BLaER1 (cell line): ENCODE measurements at regions not wholly inside any gene's neighbourhood (a gene's known extent, or its start where the extent isn't known, plus 50 kb on each side); places are given as distances from the start of the nearest gene placed in this dataset.
"Not testable (repeated sequence)": the region's sequence is repeated elsewhere in the genome, so short reads cannot be mapped to it uniquely, and the experiment has no call there.

Experiments
- H3K27ac ChIP-seq: shearing (Covaris generic); formaldehyde crosslinking; 2 replicates; pipeline ENCODE4 v1.8.1; 2022
- H3K27me3 ChIP-seq: shearing (Covaris generic); formaldehyde crosslinking; 2 replicates; pipeline ENCODE4 v1.8.1; 2022
- H3K36me3 ChIP-seq: shearing (Covaris generic); formaldehyde crosslinking; 2 replicates; pipeline ENCODE4 v1.8.1; 2022
- H3K4me1 ChIP-seq: shearing (Covaris generic); formaldehyde crosslinking; 2 replicates; pipeline ENCODE4 v1.8.1; 2022
- H3K4me2 ChIP-seq: shearing (Covaris generic); formaldehyde crosslinking; 2 replicates; pipeline ENCODE4 v1.8.1; 2022
- H3K4me3 ChIP-seq: shearing (Covaris generic); formaldehyde crosslinking; 2 replicates; pipeline ENCODE4 v1.8.1; 2022
- H3K9ac ChIP-seq: shearing (Covaris generic); formaldehyde crosslinking; 2 replicates; pipeline ENCODE4 v1.8.1; 2022
- H3K9me3 ChIP-seq: shearing (Covaris generic); formaldehyde crosslinking; 2 replicates; pipeline ENCODE4 v1.8.1; 2022
- H4K20me1 ChIP-seq: shearing (Covaris generic); formaldehyde crosslinking; 2 replicates; pipeline ENCODE4 v1.8.1; 2022
- Cebpa-rat ChIP-seq: shearing (Covaris generic); IDR thresholded peaks from 2 replicates; pipeline ENCODE4 v1.8.1; 2022

DNA sequence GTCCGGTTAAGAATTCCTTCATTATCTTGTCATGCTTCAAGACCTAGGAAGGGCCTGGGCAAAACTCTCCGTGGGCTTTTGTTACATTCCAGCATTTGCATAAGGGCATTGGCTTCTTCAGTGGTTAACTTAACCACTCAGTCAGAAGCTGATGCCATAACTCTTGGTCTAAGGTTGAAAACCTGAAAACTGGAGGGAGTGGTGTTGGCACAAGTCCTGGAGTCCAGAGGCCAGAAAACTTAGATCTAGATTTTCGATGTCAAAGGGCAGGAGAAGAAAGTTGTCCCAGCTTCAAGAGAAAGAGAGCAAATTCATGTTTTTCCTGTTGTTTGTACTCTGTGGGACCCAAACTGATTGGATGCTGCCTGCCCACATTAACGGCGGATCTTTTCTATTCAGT lies 86.6 kb upstream of the GC start:
- H3K4me3 ChIP-seq, result no peak overlapping the region
- no peaks in the 10 kb centered on the region for H3K27me3 ChIP-seq
- no peak overlapping the region for H3K27ac ChIP-seq
- H3K9ac ChIP-seq, result no peak overlapping the region
- H3K4me2 ChIP-seq, result no peak overlapping the region
- TF ChIP-seq Cebpa-rat, result no peak
- no peaks in the 10 kb centered on the region for H3K36me3 ChIP-seq
- no peaks in the 10 kb centered on the region for H3K4me1 ChIP-seq
- no peaks in the 10 kb centered on the region for H4K20me1 ChIP-seq
- peaks cover under 1% of the 10 kb centered on the region; the same call in 1 of the 2 replicates for H3K9me3 ChIP-seq

DNA sequence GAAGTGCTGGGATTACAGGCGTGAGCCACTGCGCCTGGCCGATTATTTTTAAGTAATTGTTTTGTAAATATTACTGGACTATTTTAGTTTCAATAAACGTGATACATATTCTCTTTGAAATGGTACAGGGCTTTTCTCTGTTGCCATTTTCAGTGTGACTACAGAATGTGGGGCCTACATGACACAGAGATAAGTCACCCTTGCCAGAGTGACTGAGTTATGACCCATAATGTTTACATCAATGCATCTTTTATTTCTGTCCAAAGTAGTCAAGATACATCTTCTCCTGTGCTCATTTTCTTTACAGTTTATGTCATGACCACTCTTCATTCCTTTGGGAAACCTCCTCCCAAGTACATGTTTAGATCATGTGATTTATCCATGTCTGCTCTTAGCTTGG lies 88.3 kb upstream of the GC start:
- H3K9ac ChIP-seq, result no peak overlapping the region
- no peaks in the 10 kb centered on the region for H3K36me3 ChIP-seq
- no peak for TF ChIP-seq Cebpa-rat
- no peaks in the 10 kb centered on the region for H3K27me3 ChIP-seq
- H3K9me3 ChIP-seq, result no peaks in the 10 kb centered on the region
- H3K4me2 ChIP-seq, result no peak overlapping the region
- no peak overlapping the region for H3K4me3 ChIP-seq
- H3K4me1 ChIP-seq, result no peaks in the 10 kb centered on the region
- no peak overlapping the region for H3K27ac ChIP-seq
- H4K20me1 ChIP-seq, result no peaks in the 10 kb centered on the region

DNA sequence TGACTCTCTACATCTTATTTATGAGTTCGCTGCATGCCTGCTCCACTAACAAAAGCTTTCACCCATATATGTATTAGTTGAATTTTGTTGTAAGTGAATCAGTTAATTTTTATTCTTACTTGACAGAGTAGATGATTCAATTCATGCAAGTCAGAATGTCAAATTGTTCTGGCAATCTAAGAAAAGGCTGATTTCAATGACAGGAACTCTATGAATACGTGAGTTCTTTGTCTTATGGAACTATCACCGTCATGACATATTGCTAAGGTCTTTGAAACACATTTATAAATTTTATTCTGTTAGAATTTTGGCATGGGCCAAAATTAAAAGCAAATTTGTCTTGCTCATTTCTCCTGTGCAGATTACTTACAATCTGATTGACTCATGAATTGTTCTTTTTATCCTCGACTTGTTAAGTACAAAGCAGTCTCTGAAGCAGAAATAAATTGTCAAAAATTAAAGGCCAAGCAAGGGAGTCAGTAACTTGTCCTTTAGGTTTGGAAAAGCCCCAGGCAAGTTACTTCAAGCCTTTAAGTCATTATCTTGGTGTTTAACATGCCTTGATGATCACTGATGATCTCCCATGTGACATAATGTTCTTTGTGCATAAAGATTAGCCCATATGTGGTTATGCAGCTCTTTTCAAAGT lies 89.0 kb upstream of the GC start:
- H3K27me3 ChIP-seq, result no peaks in the 10 kb centered on the region

DNA sequence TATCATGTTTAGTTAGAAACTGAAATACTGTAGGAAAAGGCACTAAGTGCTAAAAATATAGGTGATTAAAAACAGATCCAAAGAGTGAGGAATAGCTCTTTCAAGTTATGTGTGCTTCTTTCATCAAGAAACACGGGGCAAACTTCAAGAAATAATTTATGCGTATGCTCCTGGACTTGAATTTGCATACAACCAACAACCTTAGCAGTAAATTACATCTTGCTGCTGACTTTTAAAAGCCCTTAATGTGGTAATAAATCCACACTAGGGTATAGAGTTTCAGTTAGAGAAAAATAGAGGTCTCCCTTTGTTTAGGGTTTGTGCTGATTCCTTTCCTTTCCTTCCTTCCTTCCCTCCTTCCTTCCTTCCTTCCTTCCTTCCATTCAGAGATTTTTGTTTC lies 94.5 kb upstream of the GC start:
- no peak overlapping the region for H3K27ac ChIP-seq
- no peak overlapping the region for H3K4me2 ChIP-seq
- H3K4me3 ChIP-seq, result no peak overlapping the region
- H3K4me1 ChIP-seq, result no peaks in the 10 kb centered on the region
- no peak overlapping the region for H3K9ac ChIP-seq
- H3K36me3 ChIP-seq, result no peaks in the 10 kb centered on the region
- H4K20me1 ChIP-seq, result no peaks in the 10 kb centered on the region
- H3K27me3 ChIP-seq, result no peaks in the 10 kb centered on the region
- H3K9me3 ChIP-seq, result no peaks in the 10 kb centered on the region
- TF ChIP-seq Cebpa-rat, result no peak

More for the DNA sequence above, 89.0 kb upstream of the GC start:
- Histone ChIP-seq H3K36me3 (no peaks in the 10 kb centered on the region), H3K4me1 (no peaks in the 10 kb centered on the region), H3K4me3 (no peak overlapping the region), H3K27ac (no peak overlapping the region), H3K4me2 (no peak overlapping the region), H3K9me3 (no peaks in the 10 kb centered on the region), H4K20me1 (no peaks in the 10 kb centered on the region), H3K9ac (no peak overlapping the region)
- no peak for TF ChIP-seq Cebpa-rat

DNA sequence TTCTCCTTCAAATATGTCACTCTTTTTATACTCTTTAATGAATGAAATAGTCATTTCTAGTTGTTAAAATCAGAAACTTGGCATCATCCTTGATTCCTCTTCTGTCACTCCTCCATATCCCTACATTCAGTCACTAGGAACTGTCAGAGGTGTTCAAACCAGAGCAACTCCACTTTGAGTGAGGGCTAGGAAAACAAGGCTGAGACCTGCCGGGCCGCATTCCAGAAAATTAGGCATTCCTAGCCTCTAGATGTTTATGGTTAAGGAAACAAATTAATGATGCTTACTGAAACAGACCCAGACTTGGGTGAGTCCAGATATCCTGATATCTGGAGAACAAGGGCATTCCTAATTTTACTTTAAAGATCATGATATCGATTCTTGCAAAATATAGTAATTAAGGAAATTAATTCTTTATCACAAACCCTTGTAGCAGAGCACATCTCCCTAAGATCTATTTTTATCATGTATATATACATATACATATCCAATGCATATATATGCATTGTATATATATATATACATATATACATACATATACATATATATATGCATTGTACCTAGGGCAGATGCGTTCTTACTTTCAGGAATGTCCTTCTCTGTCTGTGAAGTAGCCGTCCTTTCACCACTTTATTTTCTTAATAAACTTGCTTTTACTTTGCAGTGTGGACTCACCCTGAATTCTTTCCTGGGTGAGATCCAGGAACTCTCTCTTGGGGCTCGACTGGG lies 98.4 kb upstream of the GC start:
- Histone ChIP-seq H3K27me3 (no peaks in the 10 kb centered on the region), H3K9ac (no peak overlapping the region), H3K27ac (no peak overlapping the region), H4K20me1 (no peaks in the 10 kb centered on the region), H3K36me3 (no peaks in the 10 kb centered on the region), H3K4me3 (no peak overlapping the region), H3K4me1 (no peaks in the 10 kb centered on the region), H3K4me2 (no peak overlapping the region), H3K9me3 (no peaks in the 10 kb centered on the region)
- no peak for TF ChIP-seq Cebpa-rat

DNA sequence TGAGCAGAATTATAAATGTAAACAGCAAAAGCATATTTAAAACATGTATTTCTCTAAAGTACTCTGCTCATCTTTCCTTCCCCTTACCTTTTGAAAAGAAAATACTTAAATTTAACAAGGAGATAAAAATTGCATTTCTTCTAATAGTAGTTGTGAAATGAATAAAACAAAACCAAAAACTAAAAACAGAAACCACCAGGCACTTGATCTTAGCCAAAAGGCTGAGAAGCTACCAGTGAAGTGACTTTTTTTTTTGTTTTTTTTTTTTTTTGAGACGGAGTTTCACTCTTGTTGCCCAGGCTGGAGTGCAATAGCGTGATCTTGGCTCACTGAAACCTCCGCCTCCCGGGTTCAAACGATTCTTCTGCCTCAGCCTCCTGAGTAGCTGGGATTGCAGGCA lies 116.5 kb upstream of the GC start:
- not testable (repeated sequence) for H3K9ac ChIP-seq, H3K27ac ChIP-seq, H3K27me3 ChIP-seq, H3K9me3 ChIP-seq, H3K4me2 ChIP-seq, H3K4me3 ChIP-seq, H4K20me1 ChIP-seq, H3K4me1 ChIP-seq, H3K36me3 ChIP-seq

DNA sequence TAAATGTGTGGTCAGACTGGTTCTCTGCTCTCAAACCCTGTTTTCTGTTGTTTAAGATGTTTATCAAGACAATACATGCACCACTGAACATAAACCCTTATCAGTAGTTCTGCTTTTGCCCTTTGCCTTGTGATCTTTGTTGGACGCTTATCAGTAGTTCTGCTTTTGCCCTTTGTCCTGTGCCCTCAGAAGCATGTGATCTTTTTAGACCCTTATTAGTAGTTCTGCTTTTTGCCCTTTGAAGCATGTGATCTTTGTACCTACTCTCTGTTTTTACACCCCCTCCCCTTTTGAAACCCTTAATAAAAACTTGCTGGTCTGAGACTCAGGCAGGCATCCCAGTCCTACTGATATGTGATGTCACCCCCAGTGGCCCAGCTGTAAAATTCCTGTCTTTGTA lies 121.7 kb upstream of the GC start:
- H3K4me1 ChIP-seq, H3K36me3 ChIP-seq, H3K27ac ChIP-seq, H3K27me3 ChIP-seq, H3K9ac ChIP-seq, H4K20me1 ChIP-seq, H3K4me2 ChIP-seq, H3K4me3 ChIP-seq: not testable (repeated sequence)
- peaks cover 16% of the 10 kb centered on the region for H3K9me3 ChIP-seq

DNA sequence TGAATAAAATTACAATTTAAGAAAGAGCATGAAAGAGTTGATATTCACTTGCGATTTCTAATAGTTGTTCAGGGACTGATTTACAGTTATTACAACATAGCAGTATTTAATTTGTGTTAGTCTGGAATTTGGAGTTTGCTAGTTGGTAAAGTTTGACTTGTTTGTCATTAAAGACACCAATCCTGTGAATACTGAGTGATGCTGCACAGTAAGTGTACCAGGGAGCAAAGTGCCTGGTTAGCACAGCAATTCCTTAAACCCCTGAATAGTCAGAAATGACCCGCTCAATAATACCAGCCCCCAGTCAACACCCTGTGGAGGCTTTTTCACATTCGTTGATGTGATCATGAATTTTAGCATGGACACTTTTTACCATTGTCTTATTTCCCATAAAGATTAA lies 122.2 kb upstream of the GC start:
- Histone ChIP-seq H3K27me3 (no peaks in the 10 kb centered on the region), H3K4me1 (no peaks in the 10 kb centered on the region), H3K9ac (no peak overlapping the region), H3K27ac (no peak overlapping the region), H3K9me3 (peaks cover 16% of the 10 kb centered on the region), H3K36me3 (no peaks in the 10 kb centered on the region), H4K20me1 (no peaks in the 10 kb centered on the region), H3K4me2 (no peak overlapping the region), H3K4me3 (no peak overlapping the region)
- TF ChIP-seq Cebpa-rat, result no peak

DNA sequence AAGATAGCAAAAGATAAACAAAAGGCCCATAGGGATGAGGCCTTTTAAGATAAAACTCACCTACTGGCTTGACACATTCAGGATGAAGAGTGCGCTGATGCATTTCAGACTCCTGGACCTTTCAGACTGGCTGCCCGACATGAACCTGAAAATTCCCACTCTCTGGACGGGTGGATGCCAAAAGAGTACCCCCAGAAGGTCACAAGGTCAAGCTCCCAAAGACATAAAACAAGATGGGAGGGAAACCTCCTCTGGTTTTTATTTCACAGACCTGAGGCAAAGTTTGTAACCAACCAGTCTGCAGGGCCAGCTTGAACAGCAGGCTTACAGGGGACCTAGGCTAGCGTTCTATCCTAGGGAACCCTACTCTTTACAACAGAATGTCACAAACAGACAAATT lies 123.2 kb upstream of the GC start:
- no peak overlapping the region for H3K4me2 ChIP-seq
- no peak overlapping the region for H3K27ac ChIP-seq
- TF ChIP-seq Cebpa-rat, result no peak
- no peak overlapping the region for H3K4me3 ChIP-seq
- no peaks in the 10 kb centered on the region for H4K20me1 ChIP-seq
- peaks cover 16% of the 10 kb centered on the region for H3K9me3 ChIP-seq
- no peak overlapping the region for H3K9ac ChIP-seq
- H3K4me1 ChIP-seq, result no peaks in the 10 kb centered on the region
- H3K27me3 ChIP-seq, result no peaks in the 10 kb centered on the region
- H3K36me3 ChIP-seq, result no peaks in the 10 kb centered on the region

DNA sequence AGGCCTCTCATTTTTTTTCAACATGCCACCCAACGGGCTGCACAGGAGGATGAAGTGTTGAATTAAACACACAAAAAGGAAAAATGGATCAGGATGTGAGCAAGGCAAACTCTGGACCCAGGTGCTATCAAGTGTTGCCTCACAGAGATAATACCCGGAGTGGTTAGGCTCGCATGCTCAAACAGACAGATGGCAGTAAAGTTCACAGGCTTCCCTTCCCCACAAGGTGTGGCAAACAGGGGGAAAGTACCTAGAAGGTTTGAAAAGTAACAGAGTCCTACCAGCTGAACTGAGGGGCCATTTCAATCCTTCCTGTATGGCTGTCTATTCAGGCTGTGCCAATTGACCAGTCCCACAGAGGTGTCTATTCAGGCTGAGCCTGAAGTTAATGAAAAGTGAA lies 123.9 kb upstream of the GC start:
- no peak for TF ChIP-seq Cebpa-rat
- Histone ChIP-seq H3K27me3 (no peaks in the 10 kb centered on the region), H3K36me3 (no peaks in the 10 kb centered on the region), H4K20me1 (no peaks in the 10 kb centered on the region), H3K4me3 (no peak overlapping the region), H3K4me2 (no peak overlapping the region), H3K4me1 (no peaks in the 10 kb centered on the region), H3K27ac (no peak overlapping the region), H3K9ac (no peak overlapping the region), H3K9me3 (peaks cover 16% of the 10 kb centered on the region)

DNA sequence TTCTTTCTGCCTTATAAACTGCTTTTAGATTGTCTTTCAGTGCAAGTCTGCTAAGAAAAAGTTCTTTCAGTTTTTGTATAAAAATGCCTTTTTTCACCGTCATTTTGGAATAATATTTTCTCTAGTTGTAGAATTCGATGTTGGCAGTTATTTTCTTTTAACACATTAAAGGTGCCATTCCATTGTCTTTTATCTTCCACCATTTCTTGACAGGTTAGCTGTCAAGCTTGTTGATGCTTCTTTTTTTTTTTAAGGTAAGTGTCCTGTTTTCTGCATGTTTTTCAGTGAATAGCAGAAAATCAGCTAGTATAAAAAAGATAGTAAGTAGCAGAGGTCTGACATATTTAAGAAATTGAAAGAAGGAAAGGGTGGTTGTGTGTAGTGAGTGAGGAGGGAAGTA lies 118.5 kb upstream of the NPFFR2 start:
- Histone ChIP-seq H3K4me2 (no peak overlapping the region), H4K20me1 (no peaks in the 10 kb centered on the region), H3K9ac (no peak overlapping the region), H3K4me1 (no peaks in the 10 kb centered on the region), H3K36me3 (no peaks in the 10 kb centered on the region), H3K27ac (no peak overlapping the region), H3K4me3 (no peak overlapping the region), H3K9me3 (no peaks in the 10 kb centered on the region), H3K27me3 (no peaks in the 10 kb centered on the region)
- TF ChIP-seq Cebpa-rat, result no peak
